ENCODE measurements at regions not wholly inside any gene's neighbourhood (a gene's known extent, or its start where the extent isn't known, plus 50 kb on each side); places are given as distances from the start of the nearest gene placed in this dataset.

- no peak for TF ChIP-seq AHR (CRISPR knock-in tag; IDR thresholded peaks at IDR 0.05)
- TF ChIP-seq POLR2AphosphoS5 (IDR thresholded peaks at IDR 0.05; ENCODE audit: low read depth, low read length) = no peak
- TF ChIP-seq TFE3 (CRISPR knock-in tag; IDR thresholded peaks at IDR 0.05) = no peak
- TF ChIP-seq BRCA1 (CRISPR knock-in tag; IDR thresholded peaks at IDR 0.05) = no peak
- no peak for TF ChIP-seq RAD21 (CRISPR knock-in tag; IDR thresholded peaks at IDR 0.05)
- TF ChIP-seq PRMT3 (CRISPR knock-in tag; IDR thresholded peaks at IDR 0.05; ENCODE audit: borderline replicate concordance, low read depth) = no peak
- TF ChIP-seq CTCF (CRISPR knock-in tag; IDR thresholded peaks at IDR 0.05) = no peak
- no peak for TF ChIP-seq NBN (conservative IDR thresholded peaks at IDR 0.05)
Measured at GRCh38 chr13:47426126-47426849, 529.4 kb upstream of the HTR2A start.

All from HepG2 (cell line).